NCI-H2107 treated with DMSO at 0.1 percent for 48 hours (cell line): ENCODE measurements at regions not wholly inside any gene's neighbourhood (a gene's known extent, or its start where the extent isn't known, plus 50 kb on each side); places are given as distances from the start of the nearest gene placed in this dataset.
"Not testable (repeated sequence)": the region's sequence is repeated elsewhere in the genome, so short reads cannot be mapped to it uniquely, and the experiment has no call there.

Source experiments
- DNase-seq: peaks from one replicate; lab custom pipeline; 2025; ENCODE audit not compliant: unreplicated experiment; lab: John Stamatoyannopoulos, UW

DNA sequence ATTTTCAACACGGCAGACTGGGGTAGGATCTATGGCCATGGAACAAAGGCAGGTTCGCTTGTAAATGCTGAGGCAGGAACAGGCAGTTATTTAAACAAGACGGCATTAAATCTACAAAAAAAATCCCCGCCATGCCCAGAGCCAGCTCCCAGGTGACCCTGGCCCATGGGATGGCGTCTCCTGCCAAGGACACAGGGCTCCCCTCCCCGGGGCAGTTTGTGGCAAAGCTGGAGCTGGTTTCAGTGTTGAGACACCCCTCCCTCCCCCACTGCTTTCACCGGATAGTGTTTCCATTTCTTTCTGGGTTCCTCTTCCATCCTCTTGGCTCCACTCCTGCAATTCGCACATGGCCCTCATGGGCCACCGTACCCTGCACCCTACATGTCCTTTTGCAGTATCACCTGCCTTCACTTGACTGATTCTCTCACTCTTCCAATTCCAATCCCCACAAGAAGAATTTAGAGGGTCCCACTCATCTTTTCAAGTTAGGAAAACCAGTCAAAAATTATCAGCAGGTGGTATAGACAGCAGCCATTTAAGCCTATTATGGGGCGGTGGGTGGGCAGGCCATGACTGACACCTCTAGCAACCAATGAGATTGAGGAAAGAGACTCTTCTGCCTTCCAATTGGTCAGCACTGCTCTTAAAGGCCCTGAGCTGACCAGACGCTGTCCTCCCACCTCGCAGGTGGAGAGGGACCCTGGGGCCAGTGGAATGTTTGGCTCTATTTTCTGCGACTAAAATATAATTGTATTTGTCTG, 52.0 kb downstream of the OLIG1 start:
- DNase-seq: no peak

DNA sequence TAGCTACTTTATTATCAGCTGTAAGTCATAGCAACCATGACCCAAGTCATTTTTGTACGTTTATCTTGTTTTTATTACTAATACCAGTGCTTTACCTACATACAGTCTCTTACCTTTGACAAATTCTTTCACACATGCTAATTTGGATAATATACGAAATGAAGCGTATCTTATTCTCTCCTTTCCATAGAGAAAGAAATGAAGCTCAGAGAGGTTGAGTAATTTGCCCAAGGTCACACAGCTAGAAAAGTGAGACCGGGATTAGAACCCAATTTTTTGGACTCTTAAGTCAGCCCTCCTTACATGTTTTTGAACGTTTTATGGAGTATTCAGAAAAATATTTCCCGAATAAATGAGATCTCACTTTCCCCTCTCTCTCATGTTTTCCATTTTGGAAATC, 52.6 kb downstream of the OLIG1 start:
- no peak for DNase-seq

DNA sequence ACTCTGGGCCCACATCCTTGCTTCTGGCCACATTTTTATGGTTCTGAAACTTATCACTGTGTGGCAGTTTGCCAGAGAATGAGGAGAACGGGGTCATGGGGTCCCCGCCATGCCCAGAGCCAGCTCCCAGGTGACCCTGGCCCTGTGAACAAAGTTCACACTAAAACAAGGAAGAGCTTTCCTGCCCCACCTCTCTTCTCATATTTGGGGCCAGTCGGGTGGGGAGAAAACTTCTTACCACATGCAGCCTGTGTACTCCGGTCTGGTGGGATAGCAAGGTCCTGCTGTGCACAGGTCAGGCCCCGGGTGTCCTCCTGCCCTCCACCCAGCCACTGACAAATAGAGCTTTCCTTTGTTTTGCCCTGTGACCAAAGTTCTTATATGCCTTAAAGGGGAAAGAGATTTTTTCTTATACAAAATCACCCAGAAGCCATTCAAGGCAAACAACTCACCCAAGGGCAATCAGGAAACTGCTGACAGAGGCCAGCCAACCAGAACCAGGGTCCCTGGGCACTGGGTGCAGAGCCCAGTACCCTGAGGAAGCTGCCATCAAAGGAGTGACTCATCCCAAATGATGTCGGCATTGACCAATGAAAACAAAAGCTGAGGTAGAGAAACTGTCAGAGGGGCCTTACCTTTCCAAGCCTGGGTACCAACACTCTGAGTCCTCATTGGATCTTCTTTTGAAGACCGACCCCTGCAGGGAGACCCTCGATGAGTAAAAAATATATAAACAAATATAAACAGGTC, 53.6 kb downstream of the OLIG1 start:
- DNase-seq: no peak

DNA sequence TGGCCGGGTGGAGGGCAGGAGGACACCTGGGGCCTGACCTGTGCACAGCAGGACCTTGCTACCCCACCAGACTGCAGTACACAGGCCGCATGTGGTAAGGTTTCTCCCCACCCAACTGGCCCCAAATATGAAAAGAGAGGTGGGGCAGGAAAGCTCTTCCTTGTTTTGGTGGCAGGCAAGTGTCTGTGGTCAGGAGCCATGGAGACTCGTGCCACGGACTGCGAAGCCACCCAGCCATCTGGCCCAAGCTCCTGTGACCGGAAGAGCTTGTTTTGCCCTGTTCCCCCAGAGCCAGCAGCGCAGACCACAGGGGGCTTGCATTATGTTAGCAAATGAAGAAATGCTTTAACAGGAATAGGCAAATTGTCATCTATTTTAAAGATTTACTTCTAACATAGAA, 54.9 kb downstream of the OLIG1 start:
- no peak for DNase-seq

DNA sequence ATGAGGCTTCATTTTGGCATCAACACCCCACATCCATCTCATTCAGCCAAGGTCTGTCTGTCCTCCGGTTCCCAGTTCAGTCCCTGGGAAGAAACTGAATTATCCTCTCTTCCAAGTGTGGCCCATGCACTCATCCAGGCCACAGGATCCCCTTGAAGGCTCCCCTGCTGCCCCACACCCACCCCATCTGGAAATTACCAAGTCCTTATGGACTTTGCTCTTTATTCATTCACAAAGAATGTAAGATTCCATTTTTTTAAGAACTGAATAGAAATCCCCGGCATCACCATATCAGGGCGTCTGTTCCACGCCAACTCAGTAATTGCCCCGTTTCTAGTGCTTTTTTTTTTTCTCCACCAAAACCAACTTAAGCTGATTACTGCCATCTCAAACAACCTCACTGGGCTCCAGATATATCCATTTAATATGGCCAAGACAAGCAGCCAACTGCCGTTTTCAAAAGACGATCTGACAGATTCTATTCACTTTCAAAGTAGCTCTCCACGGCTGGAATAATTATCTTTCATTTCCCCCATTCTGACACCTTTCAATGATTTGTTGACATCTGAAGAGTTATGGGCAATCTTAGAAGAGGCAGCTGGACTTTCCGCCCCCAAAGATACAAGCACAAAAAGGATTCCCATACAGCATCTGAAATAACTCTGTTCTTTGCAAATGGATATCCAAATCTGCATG, 55.9 kb downstream of the OLIG1 start:
- no peak for DNase-seq

DNA sequence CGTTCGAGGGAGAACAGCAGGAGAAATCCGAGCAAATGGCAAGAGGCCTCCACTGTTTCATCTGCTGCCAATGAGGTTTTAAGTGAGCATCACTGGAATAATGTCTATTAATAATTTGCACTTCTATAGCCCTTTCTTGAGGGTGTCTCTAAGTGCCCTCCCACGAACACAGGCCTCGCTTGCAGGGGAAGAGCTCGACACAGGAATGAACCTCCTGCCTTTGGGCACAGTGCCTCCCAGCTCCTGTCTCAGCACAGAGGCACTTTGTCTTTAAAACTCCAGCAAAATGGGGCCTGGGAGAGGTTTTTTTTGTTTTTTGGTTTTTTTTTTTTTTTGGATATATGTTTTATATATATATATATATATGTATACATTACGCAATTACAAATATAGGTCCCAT, 56.6 kb downstream of the OLIG1 start:
- no peak for DNase-seq

DNA sequence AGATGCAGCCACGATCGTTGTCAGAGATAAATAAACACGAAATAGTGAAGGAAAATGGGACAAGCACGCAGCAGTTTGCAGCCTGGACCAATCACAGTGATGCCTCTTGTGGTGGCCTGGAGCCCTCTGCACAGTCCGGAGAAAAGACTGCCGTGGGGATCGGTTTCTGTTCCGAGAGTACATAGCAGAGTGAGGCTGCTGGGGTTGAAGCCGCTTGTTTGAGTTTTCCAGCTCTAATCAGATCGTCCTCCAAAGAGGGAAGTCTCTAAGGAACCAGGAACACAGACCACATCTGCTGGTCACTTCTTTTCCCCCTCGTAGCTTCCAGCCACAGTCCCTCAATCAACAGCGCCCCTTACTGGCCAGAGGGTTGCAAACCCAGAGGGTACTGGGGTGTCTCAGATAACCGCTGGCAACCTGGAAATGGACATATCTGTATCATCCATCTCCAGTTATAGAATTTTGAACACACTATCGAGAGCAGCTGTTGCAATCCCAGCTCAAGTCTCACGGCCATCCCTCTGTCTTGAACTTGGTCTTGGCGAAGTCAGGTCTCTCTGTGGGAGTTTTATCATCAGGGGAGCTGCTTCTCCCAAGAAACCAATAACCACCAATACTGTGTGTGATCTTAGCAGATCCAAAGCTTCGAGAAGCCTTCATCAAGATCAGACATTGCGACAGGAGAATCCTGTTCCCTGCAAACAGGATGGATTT, 57.4 kb downstream of the OLIG1 start:
- peak; percentile 28 for DNase-seq

DNA sequence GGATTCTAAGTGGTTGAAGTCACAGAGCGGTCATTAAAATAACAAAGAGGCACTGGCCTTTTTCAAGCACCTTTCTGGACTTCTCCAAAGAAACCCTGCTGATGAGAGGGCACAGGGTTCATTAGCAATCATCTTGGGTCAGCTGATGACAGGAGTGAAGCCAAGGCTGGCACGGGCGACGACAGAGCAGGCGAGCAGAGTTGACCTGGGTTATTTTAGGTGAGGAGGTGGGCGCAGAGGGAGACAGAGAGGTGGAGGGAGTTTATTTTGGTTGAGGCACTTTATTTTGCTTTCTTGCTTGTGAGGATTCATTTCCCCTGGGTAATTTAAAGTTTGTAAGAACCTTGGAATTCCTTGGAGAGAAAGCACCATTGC, 57.9 kb downstream of the OLIG1 start:
- no peak for DNase-seq

DNA sequence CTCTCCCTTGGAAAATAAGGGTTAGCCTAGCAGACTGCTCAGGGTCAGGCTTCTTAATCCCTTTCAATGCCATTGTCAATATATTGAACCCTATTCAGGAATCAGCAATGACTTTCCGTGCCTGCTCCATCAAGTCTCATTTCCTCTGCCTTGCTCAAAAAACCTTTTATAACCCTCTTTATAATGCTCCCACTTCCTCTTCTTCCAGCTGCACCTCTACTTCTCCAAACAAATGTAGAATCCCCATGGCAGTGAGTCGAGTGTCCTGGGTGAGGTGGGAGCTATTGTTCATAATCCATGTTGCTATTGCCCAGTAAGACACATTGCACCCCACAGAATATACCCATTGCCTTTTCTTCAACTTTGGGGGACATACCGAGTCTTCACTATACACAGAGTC, 58.6 kb downstream of the OLIG1 start:
- no peak for DNase-seq

DNA sequence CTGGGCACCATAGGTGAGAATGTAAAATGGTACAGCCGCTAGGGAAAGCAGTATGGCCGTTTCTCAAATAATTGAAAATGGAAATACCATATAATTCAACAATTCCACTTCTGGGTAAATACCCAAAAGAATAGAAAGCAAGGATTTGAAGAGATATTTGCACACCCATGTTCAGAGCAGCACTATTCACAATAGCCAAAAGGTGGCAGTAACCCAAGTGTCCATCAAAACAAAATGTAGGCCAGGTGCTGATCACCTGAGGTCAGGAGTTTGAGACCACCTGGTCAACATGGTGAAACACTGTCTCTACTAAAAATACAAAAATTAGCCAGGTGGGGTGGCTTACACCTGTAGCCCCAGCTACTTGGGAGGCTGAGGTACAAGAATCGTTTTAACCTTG, 62.1 kb downstream of the OLIG1 start:
- no peak for DNase-seq

DNA sequence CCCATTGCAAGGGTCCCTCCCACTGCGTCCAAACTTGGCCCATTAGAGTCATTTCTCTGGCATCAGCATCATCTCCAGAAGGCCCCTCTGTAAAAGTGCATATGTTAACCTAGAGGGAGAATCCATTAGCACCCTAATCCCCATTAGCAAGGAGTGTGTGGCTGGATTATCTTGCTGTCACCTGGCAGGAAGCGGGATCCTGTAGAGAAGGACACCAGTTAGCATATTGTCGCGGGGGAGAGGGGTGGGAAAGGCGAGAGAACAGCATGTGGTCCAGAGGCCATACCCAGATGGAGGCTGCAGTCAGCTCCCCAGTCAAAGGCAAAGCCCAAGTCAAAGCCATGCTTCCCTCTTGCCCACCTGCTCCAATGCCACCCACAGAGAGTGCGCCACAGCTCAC, 64.0 kb downstream of the OLIG1 start:
- no peak for DNase-seq

DNA sequence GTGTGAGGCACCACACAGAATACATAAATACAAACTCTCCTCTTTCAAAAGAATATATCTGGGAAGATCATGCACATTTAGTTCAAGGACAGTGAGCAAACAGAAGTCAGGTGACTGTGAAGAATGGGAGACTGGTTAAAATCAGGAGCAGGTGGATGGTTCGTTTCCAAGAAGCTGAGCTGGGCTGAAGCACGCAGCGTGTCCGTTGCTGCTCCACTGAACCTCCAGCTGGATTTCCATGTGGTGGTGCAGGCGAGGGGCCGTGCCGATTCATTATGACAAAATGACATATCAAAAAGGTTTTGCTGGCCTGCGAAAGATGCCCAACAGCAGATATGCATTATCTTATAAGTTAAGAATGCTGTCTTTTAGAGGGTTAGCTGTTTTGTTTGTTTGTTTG, 66.0 kb downstream of the OLIG1 start:
- DNase-seq: no peak

DNA sequence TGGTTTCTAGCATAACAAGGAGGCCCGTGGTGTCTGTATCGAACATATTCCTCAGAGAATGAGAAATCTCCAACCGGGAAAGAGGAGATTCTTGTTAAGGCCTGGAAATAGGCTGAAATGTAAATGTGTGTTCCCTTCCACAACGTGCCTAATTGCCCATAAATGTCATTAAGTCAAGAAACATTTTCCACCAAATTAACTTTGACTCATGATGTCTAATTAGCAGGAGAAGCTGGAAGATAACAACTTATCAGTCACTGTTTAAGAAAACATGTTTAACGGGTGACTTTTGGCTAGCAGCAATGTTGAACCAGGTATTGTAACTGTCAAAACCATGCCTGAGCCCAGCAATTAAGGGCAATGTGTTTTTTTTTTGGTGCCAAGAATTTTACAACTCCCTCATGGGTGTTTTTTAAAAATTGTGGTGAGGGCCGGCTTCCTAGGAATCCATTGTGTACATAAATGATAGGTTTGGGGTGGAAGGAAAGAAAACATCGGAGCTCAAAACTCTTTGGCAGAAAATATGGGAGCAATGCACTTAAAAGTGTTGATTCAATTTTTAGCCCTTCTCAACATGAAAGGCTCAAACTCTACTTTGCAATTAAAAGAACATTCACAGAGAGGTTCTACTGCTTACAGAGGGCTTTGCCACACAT, 67.0 kb downstream of the OLIG1 start:
- no peak for DNase-seq

DNA sequence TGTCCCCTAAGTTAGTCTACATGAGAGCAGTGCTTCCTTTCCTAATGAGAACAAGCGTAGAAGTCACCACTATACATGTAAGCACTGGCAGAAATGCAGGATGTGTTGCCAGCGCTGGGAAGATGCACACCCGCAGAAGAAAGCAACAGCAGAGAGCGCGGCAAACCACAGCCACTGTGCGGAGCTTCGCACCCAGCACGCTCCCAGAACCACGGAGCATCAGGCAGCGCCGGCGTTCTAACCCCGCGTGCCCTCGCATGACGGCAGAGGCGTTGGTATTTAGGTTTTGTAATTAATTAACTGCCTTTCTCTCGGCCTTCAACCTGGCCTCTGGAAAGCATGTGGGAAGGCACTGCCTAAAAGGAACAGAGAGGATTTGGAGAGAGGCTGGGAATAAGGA, 69.1 kb downstream of the OLIG1 start:
- DNase-seq: no peak

DNA sequence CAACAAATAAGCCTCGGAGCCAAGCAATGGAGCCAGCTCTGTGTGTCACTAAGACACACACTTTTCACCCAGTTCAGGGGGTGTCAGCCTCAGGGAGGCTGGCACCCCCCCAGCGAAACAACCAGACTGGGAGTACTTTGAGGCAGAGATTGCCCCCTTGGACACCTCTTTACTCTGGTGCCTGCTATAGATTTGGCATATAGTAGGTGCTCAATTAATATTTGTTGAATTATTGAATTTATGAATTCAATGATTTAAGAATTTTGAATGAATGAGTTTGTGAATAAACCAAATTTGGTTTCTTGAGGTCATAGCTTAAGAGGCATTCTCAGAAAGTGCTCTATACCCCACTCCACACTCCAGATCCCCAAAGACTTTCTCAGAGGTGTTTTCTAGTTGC, 70.3 kb downstream of the OLIG1 start:
- no peak for DNase-seq

DNA sequence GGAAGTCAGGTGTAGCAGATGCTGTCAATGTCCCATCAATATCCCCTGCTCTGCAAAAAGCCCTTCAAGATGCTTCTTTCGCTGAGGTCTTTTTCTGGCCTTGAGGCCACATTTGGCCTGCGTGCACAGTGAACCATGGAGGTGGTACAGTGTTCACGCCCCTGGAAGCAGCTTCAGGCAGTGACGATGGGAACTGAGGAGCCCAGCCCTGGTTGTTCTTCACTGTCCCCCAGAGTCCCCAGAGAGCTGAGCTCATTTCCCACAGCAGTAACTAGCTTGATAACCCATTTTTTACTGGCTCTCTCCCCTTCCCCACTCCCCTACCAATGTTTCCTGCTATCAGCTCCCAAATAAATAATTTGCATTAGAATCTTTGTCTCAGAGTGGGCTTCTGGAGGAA, 76.5 kb downstream of the OLIG1 start:
- no peak for DNase-seq

DNA sequence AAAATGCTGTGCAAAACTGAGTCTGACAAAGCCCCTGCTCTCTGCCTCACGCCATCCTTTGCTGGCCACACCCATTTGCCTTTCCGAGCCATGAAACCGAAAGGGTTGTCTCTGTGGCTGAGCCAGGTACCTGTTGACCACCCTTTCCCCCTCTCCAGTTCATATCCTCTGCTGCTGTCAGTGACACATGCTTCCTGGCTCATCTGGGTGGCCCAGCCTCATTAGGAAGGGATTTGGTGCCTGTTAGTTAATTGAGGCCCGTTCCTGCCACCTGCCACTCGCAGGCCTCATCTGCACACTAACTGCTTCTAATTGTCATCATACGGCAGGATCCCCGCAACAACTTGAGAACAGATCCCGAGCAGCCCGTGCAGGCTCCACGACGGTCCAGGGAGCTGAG, 79.2 kb downstream of the OLIG1 start:
- DNase-seq: no peak

DNA sequence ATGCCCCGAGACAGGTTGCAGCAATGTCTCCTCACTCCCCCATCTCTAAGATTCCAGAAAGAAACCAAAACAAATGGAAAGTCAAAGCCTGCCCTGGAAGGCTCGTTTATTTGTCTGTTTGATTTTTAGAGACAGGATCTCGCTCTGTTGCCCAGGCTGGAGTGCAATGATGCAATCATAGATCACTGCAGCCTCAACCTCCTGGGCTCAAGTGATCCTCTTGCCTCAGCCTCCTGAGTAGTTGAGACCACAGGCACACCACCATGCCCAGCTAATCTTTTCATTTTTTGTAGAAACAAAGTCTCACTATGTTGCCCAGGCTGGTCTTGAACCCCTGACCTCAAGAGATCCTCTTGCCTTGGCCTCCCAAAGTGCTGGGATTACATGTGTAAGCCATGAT, 78.8 kb upstream of the IFNAR2 start:
- DNase-seq: not testable (repeated sequence)

DNA sequence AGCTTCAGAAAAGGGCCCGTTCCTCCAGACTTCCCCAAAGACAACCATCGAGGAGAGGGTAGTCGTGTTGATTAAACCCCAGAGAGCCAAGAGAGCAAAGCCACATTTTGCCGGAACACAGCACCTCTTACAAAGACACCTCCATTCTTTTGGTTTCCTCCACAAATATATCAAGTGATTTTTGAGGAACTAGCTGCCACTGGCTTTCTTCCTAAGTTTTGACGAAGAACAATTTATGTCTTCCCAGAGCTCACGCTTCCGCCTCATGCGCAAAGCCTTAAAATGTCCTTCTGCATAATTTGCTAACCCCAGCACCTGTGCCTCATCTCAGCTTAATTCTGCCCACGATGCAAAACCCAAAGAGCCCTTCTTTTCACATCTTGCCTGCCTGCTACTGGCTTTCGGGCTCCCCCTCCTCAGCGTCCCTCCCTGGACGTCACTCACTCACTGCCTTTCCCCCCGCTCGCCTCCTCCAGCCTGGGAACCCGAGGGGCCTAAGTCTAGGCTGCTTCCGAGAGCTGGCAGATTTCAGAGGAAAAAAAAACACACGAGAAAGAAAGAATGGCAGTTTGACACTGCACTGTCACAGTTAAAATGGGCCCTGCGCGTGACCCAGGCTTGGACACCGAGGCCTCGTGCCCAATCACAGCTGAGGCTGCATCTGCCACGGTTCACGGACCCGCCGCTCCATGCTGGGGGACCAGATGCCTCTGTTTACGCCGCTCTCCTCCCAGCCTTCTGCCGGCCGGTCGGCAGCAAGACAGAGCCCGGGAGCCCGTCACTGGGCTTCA, 77.6 kb upstream of the IFNAR2 start:
- no peak for DNase-seq

DNA sequence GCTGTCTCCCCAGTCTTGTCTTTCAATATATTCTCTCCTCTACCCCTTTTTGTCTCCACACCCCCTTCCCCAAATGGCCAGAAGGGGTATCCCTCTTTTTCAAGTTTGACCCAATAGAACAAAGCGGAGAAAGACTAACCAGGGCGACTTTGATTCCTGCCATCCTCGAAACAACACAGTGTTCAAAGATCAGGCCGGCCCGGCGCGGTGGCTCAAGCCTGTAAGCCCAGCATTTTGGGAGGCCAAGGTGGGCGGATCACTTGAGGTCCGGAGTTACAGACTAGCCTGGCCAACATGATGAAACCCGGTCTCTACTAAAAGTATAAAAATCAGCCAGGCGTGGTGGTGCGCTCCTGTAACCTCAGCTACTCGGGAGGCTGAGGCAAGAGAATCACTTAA, 77.0 kb upstream of the IFNAR2 start:
- DNase-seq: no peak
